Chondrocyte (in vitro differentiated cells): ENCODE measurements at regions not wholly inside any gene's neighbourhood (a gene's known extent, or its start where the extent isn't known, plus 50 kb on each side); places are given as distances from the start of the nearest gene placed in this dataset.

Experiments used
- DNase-seq: peaks from one replicate; pipeline ENCODE4 v3.0.0; 2021; ENCODE audit warnings: mixed read lengths, low spot score
- H3K27ac Mint-ChIP-seq: one replicate; pipeline ENCODE4 v1.8.0; 2021; ENCODE audit warnings: mild to moderate bottlenecking, moderate library complexity, mixed read lengths; ENCODE audit not compliant: unreplicated experiment
- H3K27me3 Mint-ChIP-seq: 2 replicates; pipeline ENCODE4 v1.8.0; 2021; ENCODE audit warnings: low read depth, mixed read lengths
- H3K36me3 Mint-ChIP-seq: 2 replicates; pipeline ENCODE4 v1.8.0; 2021; ENCODE audit warnings: low read depth, mixed read lengths
- H3K4me1 Mint-ChIP-seq: 2 replicates; pipeline ENCODE4 v1.8.0; 2021; ENCODE audit warnings: low read depth, mild to moderate bottlenecking, mixed read lengths
- H3K4me3 Mint-ChIP-seq: one replicate; pipeline ENCODE4 v1.8.0; 2021; ENCODE audit warnings: mild to moderate bottlenecking, moderate library complexity, mixed read lengths; ENCODE audit not compliant: unreplicated experiment
- H3K9me3 Mint-ChIP-seq: 2 replicates; pipeline ENCODE4 v1.8.0; 2021; ENCODE audit warnings: low read depth, mixed read lengths
- TF ChIP-seq, protein P1 (sequence below): fragments of 200-600 bp; sonication (generic); IDR thresholded peaks from 2 replicates; pipeline ENCODE4 v1.5.0; 2021; ENCODE audit warnings: antibody characterized with exemption, mild to moderate bottlenecking, moderate library complexity

DNA sequence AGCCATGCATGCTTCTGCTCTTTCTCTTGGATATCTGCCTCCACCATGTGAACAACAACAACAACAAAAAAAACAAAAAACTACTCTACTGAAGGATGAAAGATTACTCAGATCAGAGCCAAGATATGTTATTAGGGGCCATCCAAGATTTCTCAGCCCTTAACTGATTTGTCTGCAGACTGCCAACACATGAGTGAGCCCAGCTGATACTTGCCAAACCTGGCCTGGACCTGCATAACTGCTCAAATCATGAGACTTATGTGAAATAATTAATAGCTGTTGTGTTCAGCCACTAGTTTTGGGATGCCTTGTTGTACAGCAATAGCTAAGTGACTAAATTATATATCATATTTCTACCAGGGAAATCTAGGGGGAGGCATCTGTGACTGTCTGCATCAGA is 334.5 kb upstream of the SORCS1 start:
- H3K27me3 Mint-ChIP-seq, result peaks cover 2% of the 10 kb centered on the region
- no peak overlapping the region for H3K27ac Mint-ChIP-seq
- no peaks in the 10 kb centered on the region for H3K36me3 Mint-ChIP-seq
- H3K4me3 Mint-ChIP-seq, result no peak overlapping the region
- H3K9me3 Mint-ChIP-seq, result peaks cover 17% of the 10 kb centered on the region
- no peaks in the 10 kb centered on the region for H3K4me1 Mint-ChIP-seq
- DNase-seq, result no peak
- TF ChIP-seq, protein P1, sequence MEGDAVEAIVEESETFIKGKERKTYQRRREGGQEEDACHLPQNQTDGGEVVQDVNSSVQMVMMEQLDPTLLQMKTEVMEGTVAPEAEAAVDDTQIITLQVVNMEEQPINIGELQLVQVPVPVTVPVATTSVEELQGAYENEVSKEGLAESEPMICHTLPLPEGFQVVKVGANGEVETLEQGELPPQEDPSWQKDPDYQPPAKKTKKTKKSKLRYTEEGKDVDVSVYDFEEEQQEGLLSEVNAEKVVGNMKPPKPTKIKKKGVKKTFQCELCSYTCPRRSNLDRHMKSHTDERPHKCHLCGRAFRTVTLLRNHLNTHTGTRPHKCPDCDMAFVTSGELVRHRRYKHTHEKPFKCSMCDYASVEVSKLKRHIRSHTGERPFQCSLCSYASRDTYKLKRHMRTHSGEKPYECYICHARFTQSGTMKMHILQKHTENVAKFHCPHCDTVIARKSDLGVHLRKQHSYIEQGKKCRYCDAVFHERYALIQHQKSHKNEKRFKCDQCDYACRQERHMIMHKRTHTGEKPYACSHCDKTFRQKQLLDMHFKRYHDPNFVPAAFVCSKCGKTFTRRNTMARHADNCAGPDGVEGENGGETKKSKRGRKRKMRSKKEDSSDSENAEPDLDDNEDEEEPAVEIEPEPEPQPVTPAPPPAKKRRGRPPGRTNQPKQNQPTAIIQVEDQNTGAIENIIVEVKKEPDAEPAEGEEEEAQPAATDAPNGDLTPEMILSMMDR, result no peak

DNA sequence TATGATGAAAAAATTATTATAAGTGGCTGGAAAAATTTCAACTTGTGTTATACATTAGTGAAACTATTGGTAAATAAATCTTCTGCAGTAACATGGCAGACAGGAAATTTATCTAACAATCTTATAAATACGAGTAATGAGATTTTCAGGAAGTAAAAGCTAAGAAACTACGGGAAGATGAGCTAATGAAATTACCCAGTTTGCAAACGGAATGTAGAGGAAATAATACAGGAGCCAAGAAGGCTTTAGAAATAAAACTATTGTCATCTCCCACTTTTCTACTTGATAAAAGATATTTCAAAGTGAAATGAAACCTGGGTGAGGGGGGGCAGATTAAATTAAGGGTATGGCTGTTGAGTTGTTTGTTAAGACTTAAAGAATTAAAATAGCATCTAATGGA is 332.5 kb upstream of the SORCS1 start:
- Mint-ChIP-seq H3K4me1 (no peaks in the 10 kb centered on the region), H3K27me3 (peaks cover 2% of the 10 kb centered on the region), H3K9me3 (peaks cover 6% of the 10 kb centered on the region), H3K36me3 (no peaks in the 10 kb centered on the region), H3K4me3 (no peak overlapping the region), H3K27ac (no peak overlapping the region)
- DNase-seq, result no peak
- TF ChIP-seq, protein P1, result no peak

DNA sequence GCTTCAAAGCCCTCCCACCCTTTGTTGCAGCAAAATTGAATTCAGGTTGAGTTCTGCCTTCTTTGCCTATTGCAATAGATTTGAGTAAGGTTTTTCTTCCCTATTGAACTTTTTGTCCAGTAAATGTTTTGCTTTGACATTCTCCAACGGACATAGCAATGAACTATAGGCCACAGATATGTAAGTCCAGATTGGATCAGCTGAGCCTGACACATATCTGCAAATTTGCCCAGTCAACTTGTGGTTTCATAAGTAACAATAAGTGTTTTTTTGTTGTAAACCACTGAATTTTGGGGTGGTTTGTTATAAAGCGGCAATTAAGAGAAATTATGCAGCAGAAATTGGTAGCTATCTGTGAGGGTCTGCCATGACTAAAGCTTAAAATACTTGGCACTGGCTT is 332.1 kb upstream of the SORCS1 start:
- no peak overlapping the region for H3K4me3 Mint-ChIP-seq
- TF ChIP-seq, protein P1, result no peak
- no peak for DNase-seq
- H3K9me3 Mint-ChIP-seq, result peaks cover 5% of the 10 kb centered on the region
- peaks cover 2% of the 10 kb centered on the region for H3K27me3 Mint-ChIP-seq
- H3K36me3 Mint-ChIP-seq, result no peaks in the 10 kb centered on the region
- no peak overlapping the region for H3K27ac Mint-ChIP-seq
- no peaks in the 10 kb centered on the region for H3K4me1 Mint-ChIP-seq

DNA sequence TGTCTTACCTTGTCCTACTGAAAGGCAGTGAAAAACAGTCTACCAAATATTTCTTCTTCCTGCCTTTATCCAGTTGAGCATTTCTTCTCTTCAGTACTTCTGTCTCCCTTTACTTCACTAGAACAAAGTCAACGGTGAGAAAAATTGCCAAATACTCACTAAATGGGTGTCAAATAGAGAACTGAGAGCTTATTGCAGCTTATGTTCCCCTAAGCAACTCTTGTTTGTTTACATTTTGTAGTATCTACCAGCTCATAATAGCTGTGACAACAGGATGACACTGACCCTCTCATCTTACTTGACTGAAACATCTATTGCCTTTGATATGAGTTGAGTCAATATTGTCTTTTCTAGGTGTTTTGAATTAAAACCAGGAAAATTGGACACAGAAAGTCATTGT is 327.9 kb upstream of the SORCS1 start:
- Mint-ChIP-seq H3K9me3 (peaks cover 2% of the 10 kb centered on the region), H3K27me3 (no peaks in the 10 kb centered on the region), H3K4me1 (no peaks in the 10 kb centered on the region), H3K27ac (no peak overlapping the region), H3K36me3 (no peaks in the 10 kb centered on the region), H3K4me3 (no peak overlapping the region)
- no peak for DNase-seq
- TF ChIP-seq, protein P1, result no peak

DNA sequence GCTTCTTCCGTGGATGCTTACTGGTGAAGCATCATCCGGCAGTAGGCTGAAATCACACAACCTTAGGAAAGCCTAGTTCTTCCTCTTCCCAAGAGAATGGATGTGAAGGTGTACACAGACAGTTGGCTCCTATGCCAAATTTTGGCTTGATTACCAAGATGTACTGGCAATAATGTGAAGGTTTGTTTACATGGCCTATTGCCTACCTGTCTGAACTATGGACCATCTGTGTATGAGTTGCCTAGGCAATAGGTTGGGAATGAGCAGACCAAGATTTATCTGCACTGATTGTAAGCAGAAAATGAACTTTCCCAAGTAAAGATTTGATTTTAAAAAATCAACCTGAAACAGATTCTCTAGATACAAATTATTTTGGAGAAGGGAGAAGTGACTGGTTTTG is 325.9 kb upstream of the SORCS1 start:
- Mint-ChIP-seq H3K27me3 (no peaks in the 10 kb centered on the region), H3K9me3 (no peaks in the 10 kb centered on the region), H3K27ac (no peak overlapping the region), H3K36me3 (no peaks in the 10 kb centered on the region), H3K4me1 (no peaks in the 10 kb centered on the region), H3K4me3 (no peak overlapping the region)
- no peak for DNase-seq
- TF ChIP-seq, protein P1, result no peak
